Hippocampal formation (tissue), 2 donors: ENCODE measurements at regions not wholly inside any gene's neighbourhood (a gene's known extent, or its start where the extent isn't known, plus 50 kb on each side); places are given as distances from the start of the nearest gene placed in this dataset.
"Not testable (repeated sequence)": the region's sequence is repeated elsewhere in the genome, so short reads cannot be mapped to it uniquely, and the experiment has no call there.

ENCODE experiments used
- DNase-seq, 2 donors: peaks; one replicate each; lab custom pipeline; 2025; lab: John Stamatoyannopoulos, UW

DNA sequence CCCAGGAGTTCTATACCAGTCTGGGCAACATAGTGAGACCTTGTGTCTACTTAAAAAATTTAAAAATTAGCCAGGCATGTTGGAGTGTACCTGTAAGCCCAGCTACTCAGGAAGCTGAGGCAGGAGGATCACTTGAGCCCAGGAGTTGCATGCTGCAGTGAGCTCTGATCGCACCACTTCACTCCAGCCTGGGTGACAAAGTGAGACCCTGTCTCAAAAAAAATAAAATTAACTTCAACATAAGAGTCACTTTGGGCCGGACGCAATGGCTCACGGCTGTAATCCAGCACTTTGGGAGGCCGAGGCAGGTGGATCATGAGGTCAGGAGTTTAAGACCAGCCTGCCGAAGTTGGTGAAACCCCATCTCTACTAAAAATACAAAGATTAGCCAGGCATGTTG lies 699.1 kb upstream of the AUTS2 start:
- not testable (repeated sequence) for DNase-seq

DNA sequence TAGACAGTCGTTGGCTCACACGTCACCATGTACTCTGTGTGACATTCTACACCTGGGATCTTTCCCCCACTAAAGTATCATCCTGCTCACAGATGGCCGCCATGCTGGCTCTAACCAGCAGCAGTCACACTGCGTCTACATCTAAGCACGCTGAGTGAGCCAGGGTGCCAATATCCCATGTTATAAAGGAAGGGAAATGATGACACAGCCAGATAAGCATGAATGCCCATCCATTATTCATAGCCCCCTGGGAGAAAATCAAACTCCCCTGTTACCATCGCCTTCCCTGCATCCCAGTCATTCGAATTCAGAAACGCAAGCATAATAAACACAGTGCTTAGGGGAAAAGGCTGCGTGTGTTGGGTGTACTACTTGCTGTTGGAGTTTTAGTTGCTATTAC lies 698.2 kb upstream of the AUTS2 start:
- no peak for DNase-seq

DNA sequence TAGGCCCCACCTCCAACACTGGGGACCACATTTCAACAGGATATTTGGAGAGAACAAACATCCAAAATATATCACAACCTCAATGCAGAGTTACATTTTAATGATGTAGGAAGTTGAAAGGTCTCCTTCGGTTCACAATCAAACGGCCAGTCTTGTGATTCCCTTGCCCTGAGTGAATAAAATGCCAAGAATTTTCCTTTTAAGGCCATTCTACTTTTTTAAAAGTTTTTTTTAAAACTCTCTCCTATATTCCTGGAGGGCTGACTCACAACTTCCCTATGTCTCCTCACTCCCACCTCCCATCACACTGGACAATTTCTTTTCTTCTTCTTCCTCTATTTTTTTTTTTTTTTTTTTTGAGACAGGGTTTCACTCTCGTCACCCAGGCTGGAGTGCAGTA lies 693.6 kb upstream of the AUTS2 start:
- DNase-seq = no peak

DNA sequence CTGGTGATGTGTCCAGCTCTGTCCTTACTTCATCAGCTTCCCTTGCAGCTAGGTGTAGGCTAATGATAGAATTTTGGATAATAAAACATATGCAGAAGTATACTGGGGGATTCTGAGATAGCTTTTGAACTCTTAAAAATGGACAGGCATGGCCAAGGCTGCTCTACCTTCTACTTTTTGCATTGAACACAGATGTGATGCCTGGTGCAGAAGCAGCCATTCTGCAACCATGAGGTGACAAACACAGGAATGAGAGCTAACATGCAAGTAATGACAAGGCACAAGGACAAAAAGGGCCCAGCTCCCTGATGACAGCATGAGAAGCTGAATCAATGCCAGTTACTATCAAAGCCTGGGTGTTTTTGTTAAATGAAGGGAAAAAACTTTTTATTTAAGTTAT lies 686.5 kb upstream of the AUTS2 start:
- DNase-seq = no peak

DNA sequence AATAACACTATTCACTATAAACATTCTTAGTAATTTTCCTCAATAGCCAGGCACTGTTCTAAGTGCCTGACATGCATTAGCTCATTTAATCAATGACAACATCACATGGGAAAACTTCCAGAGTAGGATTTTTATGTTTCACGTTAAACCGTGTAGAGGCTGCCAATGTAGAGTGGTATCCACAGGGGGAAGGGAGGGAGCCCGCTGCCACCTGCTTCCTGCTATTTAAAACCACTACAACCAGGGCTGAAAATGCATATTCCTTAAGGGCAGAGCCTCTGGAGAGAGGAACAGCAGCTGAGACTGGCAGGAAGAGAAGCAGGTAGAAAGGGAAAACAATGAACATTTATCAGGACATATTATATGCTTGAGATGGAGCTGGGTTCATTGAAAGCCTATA lies 684.3 kb upstream of the AUTS2 start:
- DNase-seq = no peak

DNA sequence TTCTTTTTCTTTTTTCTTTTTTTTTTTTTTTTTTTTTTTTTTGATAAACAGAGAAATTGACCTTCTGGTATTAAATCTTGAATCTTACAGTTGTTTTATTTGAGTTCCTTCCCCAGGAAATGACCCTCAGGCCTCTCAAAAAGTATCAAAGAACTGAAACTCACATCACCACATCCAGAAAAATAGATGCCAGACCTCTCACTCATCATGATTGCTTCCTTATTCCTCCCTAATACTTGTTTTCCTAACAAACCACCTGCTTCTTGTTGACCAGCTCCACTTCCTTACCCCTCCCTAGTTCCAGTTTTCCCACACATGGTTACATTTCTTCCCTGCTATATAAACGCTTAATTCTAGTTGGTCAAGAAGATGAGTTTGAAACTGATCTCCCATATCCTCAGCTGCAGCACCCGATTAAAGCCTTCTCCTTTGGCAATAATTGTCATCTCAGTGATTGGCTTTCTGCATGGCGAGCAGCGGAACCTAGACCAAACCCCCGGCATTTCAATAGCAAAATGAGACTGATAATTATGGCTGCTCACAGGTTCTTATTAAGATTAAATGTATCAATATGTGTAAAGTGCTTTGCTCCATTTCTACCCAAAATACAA lies 681.1 kb upstream of the AUTS2 start:
- no peak for DNase-seq

DNA sequence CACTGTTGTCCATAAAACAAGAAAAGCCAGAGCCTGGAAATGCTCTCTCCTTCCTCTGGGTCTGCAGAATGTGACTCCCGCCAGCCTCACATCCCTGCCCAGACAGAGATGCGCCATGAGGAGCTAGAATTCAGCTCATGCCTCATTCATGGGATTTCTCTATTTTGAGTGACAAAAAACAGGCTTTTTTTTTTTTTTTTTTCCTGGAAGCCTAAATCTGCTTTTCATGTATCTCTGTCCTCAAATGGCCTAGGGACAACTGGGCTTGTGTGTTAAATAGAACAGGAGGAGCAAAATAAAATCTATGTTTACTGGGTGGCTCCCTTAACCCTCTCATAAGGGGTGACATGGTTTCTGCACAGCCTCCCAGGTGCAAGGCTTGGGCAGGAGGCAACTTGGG lies 679.7 kb upstream of the AUTS2 start:
- DNase-seq = no peak

DNA sequence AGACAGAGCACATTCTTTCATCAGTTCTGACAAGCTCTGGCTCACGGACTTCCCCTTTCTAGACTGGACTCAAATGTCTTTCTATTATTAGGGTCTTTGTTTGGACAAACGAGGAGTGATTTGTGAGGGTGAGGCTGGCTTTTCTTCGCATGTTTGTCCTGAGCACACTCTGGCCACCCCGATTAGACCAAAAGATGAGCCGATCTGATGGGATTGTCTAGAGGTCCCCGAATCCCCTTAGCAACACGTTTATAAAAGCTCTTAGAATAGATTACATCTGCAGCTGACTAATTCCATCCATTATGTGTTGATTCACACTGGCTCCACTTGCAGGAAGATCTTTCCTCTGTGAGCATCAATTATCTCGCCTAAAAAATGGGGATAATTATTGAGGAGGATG lies 675.4 kb upstream of the AUTS2 start:
- no peak for DNase-seq

DNA sequence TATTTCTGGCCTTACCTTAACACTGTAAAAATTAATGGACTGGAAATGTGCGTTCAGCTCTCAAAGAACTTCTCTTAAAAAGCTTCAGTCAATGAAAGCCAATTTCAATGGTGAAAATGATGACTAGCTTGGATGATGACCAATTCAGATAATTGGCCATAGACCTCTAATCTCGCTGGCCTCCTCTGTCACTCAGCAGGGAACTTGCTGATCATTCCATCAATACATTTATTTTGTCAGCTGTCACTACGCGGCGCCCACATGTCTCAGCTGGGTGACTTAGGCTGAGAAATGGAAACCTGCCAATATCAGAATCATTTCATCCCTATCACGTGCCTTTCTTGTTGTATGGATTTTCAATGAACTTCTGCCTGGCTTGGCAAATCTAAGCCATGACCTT lies 673.0 kb upstream of the AUTS2 start:
- DNase-seq = no peak

DNA sequence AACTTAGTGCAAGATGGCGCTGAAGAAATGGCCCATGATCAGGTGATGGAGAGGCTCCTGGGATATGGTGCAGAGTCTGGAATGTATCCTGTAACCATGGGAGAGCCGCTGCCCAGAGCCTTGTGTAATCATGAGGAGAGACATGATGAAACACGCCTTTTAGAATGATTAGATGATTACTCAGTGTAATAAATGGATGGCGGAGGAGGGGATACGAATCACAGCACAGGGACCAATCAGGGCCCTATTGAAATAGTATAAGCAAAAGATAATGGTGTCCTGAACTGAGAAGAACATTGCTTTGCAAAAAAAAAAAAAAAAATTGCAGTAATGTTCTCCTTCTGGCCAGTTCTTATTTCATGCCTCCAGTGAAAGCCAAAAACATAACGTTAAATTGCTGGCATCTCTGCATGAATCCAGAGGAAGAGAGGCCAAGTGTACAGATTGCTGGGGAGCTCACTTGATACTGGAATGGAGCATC lies 668.5 kb upstream of the AUTS2 start:
- DNase-seq = no peak

DNA sequence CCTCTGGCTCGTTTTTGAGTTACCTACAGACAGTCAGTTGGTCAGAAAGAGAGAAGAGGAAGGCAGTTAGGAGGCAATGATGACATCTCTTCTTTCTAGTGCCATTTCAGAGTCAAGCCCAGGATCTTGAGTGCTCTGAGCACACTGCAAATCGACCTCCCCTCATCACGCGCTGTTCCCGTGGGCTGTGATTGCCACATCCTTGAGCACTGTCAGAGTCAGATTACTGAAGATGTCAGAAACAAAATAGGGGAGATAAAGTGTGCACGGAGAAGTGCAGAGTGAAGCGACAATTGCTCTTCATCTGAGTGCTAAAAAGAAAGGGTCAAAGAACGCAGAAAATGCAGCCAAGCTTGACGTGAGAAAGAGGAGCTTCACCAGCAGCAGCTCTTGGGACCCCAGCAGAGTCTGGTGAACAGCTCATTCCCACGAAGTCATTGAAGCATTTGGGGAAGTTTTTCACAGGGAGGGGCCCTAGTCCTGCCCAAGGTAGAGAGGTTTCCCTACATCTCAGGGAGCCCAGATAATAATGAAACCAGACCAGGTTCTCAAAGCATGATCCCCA lies 661.7 kb upstream of the AUTS2 start:
- DNase-seq = no peak

DNA sequence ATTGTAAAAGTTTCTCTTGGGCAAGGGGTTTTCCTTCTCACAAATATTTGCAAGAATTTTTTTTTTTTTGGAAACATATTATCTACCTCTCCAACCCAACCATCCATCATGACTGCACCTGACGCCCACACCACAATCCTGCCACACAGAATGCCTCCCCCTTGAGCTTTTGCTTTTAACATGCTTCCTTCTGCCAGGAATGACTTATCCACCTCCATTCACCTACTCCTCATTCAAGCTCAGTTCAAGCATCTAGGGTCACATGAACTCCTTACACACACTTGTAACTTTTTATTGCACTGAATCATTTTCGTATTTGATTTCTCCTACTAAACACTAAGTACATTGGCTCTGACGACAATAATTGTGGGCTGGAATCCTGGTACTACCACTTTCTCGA lies 660.1 kb upstream of the AUTS2 start:
- DNase-seq = no peak

DNA sequence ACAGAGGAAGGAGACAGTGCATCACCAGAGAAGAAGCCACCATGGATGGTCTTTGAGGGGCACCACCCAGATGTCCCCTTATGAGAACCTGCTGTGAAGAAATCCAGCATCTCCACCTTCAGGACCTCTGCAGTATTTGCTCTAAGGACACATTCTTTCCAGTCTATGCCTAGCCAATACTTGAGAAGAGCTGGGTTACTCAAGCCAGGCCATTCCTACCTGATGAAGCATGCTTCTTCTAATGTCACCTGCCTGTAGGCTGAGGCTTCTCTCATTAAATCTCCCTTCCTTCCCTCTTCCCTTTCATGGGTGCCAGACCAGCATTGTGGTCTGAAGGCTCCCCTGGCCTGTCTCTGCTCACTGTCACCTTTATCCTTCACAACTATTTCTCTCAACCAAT lies 654.5 kb upstream of the AUTS2 start:
- DNase-seq = no peak

DNA sequence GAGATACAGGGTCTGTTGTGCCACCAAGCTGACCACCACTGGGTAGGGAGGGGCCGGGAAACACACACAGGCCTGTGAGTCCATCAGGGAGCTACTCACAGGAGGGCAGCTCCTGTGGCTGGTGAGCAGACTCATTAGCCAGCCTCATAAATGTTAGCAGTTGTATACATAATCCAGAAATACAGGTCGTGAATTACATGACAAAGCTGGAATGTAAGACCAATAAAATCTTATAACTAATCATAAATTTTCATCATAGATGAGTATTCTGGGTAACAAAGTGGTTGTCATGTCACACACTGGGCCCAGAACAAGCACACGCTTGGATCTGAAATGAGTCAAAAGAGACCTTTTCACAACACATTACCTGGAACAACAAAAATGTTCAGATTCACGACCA lies 642.6 kb upstream of the AUTS2 start:
- no peak for DNase-seq

DNA sequence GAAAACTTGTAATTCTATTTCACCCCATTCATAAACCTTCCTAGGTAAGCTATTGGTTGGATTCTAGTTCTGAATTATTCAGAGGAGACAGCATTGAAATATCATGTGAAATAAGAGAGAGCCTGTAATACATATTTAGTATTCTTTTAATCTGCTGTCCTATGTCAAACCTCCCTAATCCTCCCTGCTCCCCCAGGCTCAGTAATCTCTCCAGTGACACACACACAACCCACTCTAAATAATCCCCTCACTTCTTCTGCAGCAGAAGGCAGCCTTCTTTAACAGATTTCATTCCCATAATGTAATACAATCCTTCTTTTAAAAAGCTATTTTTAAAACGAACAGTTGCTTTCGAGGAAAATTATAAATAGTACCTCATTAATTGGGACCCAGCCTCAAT lies 639.7 kb upstream of the AUTS2 start:
- DNase-seq = no peak

DNA sequence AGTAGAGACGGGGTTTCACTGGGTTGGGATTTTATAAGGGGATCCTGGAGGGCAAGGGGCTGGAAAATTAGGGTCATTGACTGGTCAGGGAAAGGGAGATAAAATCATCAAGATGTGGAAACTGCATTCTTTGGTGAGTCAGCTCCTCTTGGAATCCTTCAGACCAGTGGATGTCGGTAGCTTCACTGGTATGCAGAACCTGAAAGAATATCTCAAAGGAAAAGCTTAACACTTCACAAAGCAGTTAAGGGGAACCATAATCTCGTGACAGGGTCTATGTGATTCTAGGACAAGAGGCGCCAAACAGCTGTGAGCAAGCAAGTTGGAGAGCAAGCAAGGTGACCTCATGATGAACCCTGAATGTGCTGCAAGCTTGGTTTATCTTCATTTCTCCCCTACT lies 634.7 kb upstream of the AUTS2 start:
- no peak for DNase-seq

DNA sequence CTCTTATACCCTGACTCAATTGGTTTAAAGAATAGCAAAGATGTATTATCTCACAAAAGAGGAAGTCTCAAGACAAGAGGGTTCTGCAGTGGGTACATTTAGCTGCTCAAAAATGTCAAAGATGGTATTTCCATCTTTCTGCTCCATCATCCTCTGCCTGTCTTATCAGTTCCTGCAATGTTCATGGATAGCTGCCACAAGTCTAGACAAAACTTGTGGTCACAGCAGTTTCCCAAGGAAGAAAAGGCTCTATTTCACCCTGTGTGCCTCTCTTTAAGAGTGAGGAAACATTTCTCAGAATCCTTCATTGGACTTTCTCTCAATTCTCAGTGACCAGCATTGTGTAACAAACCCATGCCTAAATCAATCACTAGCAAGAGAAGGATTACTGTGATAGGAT lies 634.2 kb upstream of the AUTS2 start:
- no peak for DNase-seq

DNA sequence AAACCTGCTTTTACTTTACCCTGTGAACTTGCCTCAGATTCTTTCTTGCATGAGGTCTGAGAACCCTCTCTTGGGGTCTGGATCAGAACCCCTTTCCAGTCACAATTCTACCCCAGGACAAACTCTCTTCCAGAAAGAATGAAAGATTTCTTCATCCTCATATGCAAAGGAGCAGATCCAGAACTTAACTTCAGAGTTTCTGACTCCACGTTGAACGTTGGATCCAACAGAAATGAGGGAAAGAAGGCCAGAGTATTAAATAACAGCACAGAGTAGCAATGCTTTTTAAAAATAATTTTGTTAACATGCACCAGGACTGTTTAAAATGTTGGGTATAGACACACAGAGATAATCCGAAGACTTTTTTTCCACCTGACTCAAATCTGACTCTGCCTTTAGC lies 632.9 kb upstream of the AUTS2 start:
- DNase-seq = no peak

DNA sequence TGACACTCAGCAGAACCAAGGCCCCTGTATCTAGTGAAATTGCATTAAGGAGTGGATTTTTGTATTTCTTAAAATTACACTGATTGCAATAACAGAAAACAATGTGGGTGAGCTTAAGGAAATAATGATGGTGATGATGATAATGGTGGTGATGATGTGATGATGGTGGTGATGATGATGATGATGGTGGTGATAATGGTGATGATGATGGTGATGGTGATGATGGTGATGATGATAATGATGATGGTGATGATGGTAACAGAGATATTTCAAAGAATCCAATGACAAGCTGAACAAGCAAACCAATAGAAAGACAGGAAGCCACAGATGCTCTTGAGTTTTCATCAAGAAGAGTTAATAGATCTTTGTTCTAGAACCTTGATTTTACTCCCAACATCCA lies 630.7 kb upstream of the AUTS2 start:
- no peak for DNase-seq

DNA sequence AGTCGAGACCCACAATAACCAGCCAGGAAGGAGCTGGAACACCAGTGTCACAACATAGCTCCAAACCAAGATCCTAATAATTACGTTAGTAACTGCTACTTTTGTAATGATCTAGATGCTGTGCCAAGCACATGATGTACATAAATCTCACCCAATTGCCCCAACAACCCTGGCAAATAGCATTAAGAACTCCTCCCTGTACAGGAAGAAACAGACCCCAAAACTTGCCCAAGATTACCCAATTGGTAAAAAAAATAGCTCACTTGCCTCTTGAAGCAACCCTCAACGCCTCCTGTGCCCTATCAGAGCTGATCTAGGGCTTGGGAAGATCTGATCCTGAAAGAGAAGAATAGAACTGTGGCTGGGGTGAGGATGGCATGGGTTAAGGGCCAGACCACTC lies 628.7 kb upstream of the AUTS2 start:
- DNase-seq = no peak

DNA sequence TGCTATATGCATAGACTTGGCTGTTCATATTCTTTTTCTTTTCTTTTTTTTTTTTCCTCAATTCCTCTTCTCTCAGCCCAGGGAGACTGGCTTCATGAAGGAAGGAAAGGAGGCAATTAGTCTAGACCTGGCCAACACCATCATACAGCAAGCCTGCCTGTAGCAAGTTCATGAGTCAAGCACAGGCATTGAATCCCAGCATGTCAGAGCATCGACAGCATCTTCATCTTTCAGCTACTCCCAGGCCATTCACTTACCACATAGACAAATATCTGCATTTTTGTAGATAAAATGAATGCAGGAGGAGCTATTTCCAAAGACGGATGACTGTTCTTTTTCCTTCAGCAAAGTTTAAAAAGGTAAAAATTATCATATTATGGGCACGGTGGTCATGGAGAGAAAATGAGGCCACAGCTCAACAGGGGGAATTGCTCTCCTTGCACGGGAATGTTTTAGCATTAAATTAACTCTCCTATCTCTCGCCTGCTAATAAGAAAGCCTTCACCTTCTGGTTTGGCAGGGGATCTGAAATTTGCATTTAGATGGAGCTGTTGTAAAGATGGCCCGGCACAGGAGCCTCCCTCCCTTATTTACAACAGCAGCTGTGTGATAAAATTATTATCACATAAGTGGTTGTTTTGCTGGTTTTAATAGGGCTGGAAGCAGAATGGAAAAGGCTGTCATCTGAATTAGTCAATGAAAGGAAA lies 626.5 kb upstream of the AUTS2 start:
- DNase-seq = no peak

DNA sequence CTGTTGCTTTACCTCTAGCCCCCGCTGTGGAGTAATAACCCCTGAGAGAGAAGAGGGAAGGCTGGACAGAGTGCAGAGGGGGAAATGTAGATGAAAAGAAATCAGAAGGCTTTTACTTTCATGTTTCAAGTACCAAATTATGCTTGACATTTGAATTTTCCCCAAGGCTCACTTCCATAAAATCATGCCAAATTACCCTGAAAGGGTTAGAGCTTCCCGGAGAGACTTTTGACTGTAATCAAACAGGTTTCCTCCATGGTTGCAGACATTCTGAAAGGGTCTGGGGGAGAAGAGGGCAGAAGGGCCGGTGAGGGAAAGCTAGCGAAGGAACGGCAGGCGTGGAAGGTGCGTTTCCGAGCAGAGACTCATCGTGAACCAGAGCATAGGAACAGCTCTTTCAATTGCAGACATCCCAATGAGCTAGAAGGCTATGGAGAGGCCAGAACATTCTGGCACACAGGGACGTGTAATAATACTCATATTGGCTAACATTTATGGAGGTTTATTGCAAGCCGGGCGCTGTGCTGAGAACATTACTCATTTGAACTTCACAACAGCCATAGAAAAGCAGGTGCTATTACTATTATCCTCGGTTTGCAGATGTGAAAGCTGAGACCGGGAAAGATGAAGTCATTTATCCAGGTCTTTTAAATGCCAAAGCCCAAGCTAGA lies 620.8 kb upstream of the AUTS2 start:
- DNase-seq = no peak

DNA sequence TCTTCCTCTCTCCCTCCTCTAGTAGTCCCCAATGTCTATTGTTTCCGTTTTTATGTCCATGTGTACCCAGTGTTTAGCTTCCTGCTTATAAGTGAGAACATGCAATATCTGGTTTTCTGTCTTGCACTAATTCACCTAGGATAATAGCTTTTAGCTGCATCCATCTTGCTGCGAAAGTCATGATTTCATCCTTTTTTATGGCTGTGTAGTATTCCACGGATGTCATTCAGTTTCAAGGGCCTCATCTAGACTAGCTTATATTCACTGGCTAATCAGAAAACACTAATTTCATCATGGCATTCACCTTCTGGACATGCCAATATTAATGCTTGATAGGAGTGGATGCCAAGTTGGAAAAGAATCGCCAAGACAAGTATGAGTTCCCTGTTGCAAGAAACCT lies 619.6 kb upstream of the AUTS2 start:
- no peak for DNase-seq
